ENCODE measurements at regions not wholly inside any gene's neighbourhood (a gene's known extent, or its start where the extent isn't known, plus 50 kb on each side); places are given as distances from the start of the nearest gene placed in this dataset.

GRCh38 chr5:175815126-175815913 is 56.1 kb upstream of the CPLX2 start:
- TF ChIP-seq GATA1 (IDR thresholded peaks at IDR 0.05; ENCODE audit: low read depth, low read length), result no peak
- TF ChIP-seq POLR2A (IDR thresholded peaks at IDR 0.05; ENCODE audit: low read length), result no peak
- no peak for DNase-seq

- no peak for DNase-seq
- TF ChIP-seq POLR2A (IDR thresholded peaks at IDR 0.05; ENCODE audit: low read length) (no peak), GATA1 (IDR thresholded peaks at IDR 0.05; ENCODE audit: low read depth, low read length) (no peak)
Measured at GRCh38 chr5:175816348-175816747, 55.0 kb upstream of the CPLX2 start.

GRCh38 chr5:175819090-175819425 is 52.3 kb upstream of the CPLX2 start:
- no peak for TF ChIP-seq GATA1 (IDR thresholded peaks at IDR 0.05; ENCODE audit: low read depth, low read length)
- no peak for TF ChIP-seq POLR2A (IDR thresholded peaks at IDR 0.05; ENCODE audit: low read length)
- DNase-seq, result no peak

- TF ChIP-seq GATA1 (IDR thresholded peaks at IDR 0.05; ENCODE audit: low read depth, low read length) (no peak), POLR2A (IDR thresholded peaks at IDR 0.05; ENCODE audit: low read length) (no peak)
- no peak for DNase-seq
Measured at GRCh38 chr5:175820230-175820629, 51.1 kb upstream of the CPLX2 start.
